Prostate gland (tissue), 2 donors: ENCODE measurements at regions not wholly inside any gene's neighbourhood (a gene's known extent, or its start where the extent isn't known, plus 50 kb on each side); places are given as distances from the start of the nearest gene placed in this dataset.

Source experiments
- CTCF ChIP-seq, 4 experiments: fragments of 200-600 bp in 2 of 4; fragments of 450-650 bp in 2 of 4; sonication (generic) in 2 of 4; IDR thresholded peaks; 1 replicate in 3 of 4; 2 replicates in 1 of 4; pipeline ENCODE4 v1.5.1; 2016 to 2019; ENCODE audit warnings: antibody characterized with exemption in 4 of 4, mild to moderate bottlenecking in 2 of 4, moderate library complexity in 2 of 4
- POLR2AphosphoS5 ChIP-seq: sonication (generic); formaldehyde crosslinking; IDR thresholded peaks from one replicate; pipeline ENCODE4 v1.6.1; 2017; ENCODE audit warnings: antibody characterized with exemption

- TF ChIP-seq CTCF (IDR thresholded peaks at IDR 0.05) = no peak
- TF ChIP-seq POLR2AphosphoS5 = no peak
Measured at GRCh38 chr16:54579106-54579728, 292.6 kb upstream of the IRX3 start.
